B cell (primary cell): ENCODE measurements at regions not wholly inside any gene's neighbourhood (a gene's known extent, or its start where the extent isn't known, plus 50 kb on each side); places are given as distances from the start of the nearest gene placed in this dataset.

Source experiments
- ATAC-seq: fragments of 200-7000 bp; cut with Tn5 transposase; one replicate; pipeline ENCODE4 v1.10.0; 2021; ENCODE audit warnings: low read depth, mild to moderate bottlenecking, moderate number of reproducible peaks, moderate library complexity
- CTCF ChIA-PET: fragments of 350-600 bp; sonication (Branson Sonifier 250); formaldehyde crosslinking; loops from one replicate; lab custom pipeline; 2021; ENCODE audit warnings: antibody characterized with exemption, inconsistent platforms; lab: Charles Lee
- POLR2A ChIA-PET: fragments of 350-600 bp; sonication (Branson Sonifier 250); formaldehyde crosslinking; loops from one replicate; lab custom pipeline; 2021; ENCODE audit warnings: antibody characterized with exemption; lab: Charles Lee
- DNase-seq: peaks from one replicate; pipeline ENCODE4 v3.0.0; 2013
- H2AFZ ChIP-seq: 2 replicates; pipeline ENCODE4 v1.6.1; 2012; ENCODE audit warnings: mild to moderate bottlenecking, low read depth, low read length; ENCODE audit not compliant: insufficient read depth, poor library complexity, severe bottlenecking
- H3K27ac ChIP-seq, 2 donors: 1 replicate in 1 of 2; 2 replicates in 1 of 2; pipeline ENCODE4 v1.5.1; 2012 to 2013; ENCODE audit warnings: low read length in 2 of 2, mild to moderate bottlenecking in 2 of 2, moderate library complexity in 1 of 2
- H3K27me3 ChIP-seq, 4 experiments: fragments of 200-600 bp in 1 of 4; sonication (generic) in 1 of 4; replicated peaks in 1 of 4; 1 replicate in 2 of 4; 2 replicates in 2 of 4; pipeline versions ENCODE4 v1.6.1 to v1.7.0; 2013 to 2016; ENCODE audit warnings: low read length in 3 of 4, mild to moderate bottlenecking in 2 of 4, mixed read lengths in 1 of 4, moderate library complexity in 1 of 4; ENCODE audit not compliant: insufficient read depth in 4 of 4, control insufficient read depth in 3 of 4; ENCODE audit errors: control extremely low read depth in 1 of 4
- H3K36me3 ChIP-seq, 2 experiments: replicated peaks in 1 of 2; 1 replicate in 1 of 2; 2 replicates in 1 of 2; pipeline versions ENCODE4 v1.6.1 to v1.7.1; 2013; ENCODE audit warnings: low read length in 1 of 2; ENCODE audit not compliant: insufficient read depth in 2 of 2, control insufficient read depth in 1 of 2; ENCODE audit errors: control extremely low read depth in 1 of 2, extremely low read depth in 1 of 2
- H3K4me1 ChIP-seq, 2 donors: fragments of 200-600 bp in 1 of 2; sonication (generic) in 1 of 2; 1 replicate in 1 of 2; 2 replicates in 1 of 2; pipeline versions ENCODE4 v1.5.1 to v1.6.1; 2013 to 2017; ENCODE audit warnings: low read length in 2 of 2; ENCODE audit not compliant: control insufficient read depth in 2 of 2, insufficient read depth in 2 of 2
- H3K4me2 ChIP-seq: replicated peaks from 2 replicates; pipeline ENCODE3; 2012; ENCODE audit warnings: mild to moderate bottlenecking, low read depth, low read length; ENCODE audit not compliant: poor library complexity, severe bottlenecking
- H3K4me3 ChIP-seq, 5 experiments: fragments of 200-600 bp in 1 of 5; sonication (generic) in 1 of 5; 1 replicate in 3 of 5; 2 replicates in 2 of 5; pipeline versions ENCODE4 v1.5.1 to v1.7.0; 2011 to 2016; ENCODE audit warnings: low read length in 4 of 5, mild to moderate bottlenecking in 4 of 5, low read depth in 2 of 5, control low read depth in 1 of 5, moderate library complexity in 1 of 5; ENCODE audit not compliant: insufficient read depth in 1 of 5; ENCODE audit errors: control extremely low read depth in 1 of 5, extremely low read depth in 1 of 5
- H3K79me2 ChIP-seq: fragments of 200-600 bp; sonication (generic); one replicate; pipeline ENCODE4 v1.6.0; 2016; ENCODE audit warnings: low read length; ENCODE audit not compliant: control insufficient read depth, insufficient read depth
- H3K9ac ChIP-seq: fragments of 200-600 bp; sonication (generic); 2 replicates; pipeline ENCODE4 v1.6.1; 2017; ENCODE audit warnings: mild to moderate bottlenecking, low read length, moderate library complexity
- H3K9me3 ChIP-seq, 3 donors: one replicate each; pipeline versions ENCODE4 v1.6.1 to v1.7.1; 2013; ENCODE audit warnings: low read length in 2 of 3; ENCODE audit not compliant: control insufficient read depth in 2 of 3, insufficient read depth in 1 of 3; ENCODE audit errors: control extremely low read depth in 1 of 3
- H4K20me1 ChIP-seq: 2 replicates; pipeline ENCODE4 v1.6.0; 2012; ENCODE audit warnings: mild to moderate bottlenecking, low read length; ENCODE audit not compliant: insufficient read depth, control insufficient read depth, poor library complexity, severe bottlenecking
- H3K27ac Mint-ChIP-seq: one replicate; pipeline ENCODE4 v1.8.0; 2021; ENCODE audit warnings: mixed read lengths
- H3K27me3 Mint-ChIP-seq: one replicate; pipeline ENCODE4 v1.8.0; 2021; ENCODE audit warnings: mixed read lengths
- H3K4me1 Mint-ChIP-seq: one replicate; pipeline ENCODE4 v1.8.0; 2021; ENCODE audit warnings: mixed read lengths
- H3K4me3 Mint-ChIP-seq: one replicate; pipeline ENCODE4 v1.8.0; 2021; ENCODE audit warnings: mixed read lengths
- H3K9me3 Mint-ChIP-seq: one replicate; pipeline ENCODE4 v1.8.0; 2022; ENCODE audit warnings: mixed read lengths; ENCODE audit not compliant: insufficient read depth
- EZH2 ChIP-seq: IDR thresholded peaks from 2 replicates; pipeline ENCODE4 v1.6.1; 2012; ENCODE audit warnings: borderline replicate concordance, low read depth, mild to moderate bottlenecking, moderate library complexity, low read length; ENCODE audit not compliant: insufficient read depth, poor library complexity, severe bottlenecking
- WGBS: methylation state at CpG from one replicate; pipeline ENCODE4 v1.1.5; 2013; ENCODE audit warnings: missing lambda C conversion rate; ENCODE audit not compliant: insufficient coverage; 5-methylcytosine and 5-hydroxymethylcytosine counted together
- intact Hi-C: fragments of 100-400 bp; cut with micrococcal nuclease; formaldehyde crosslinking; loops from one replicate; pipeline ENCODE4 v1.10.0; 2022
- TF ChIP-seq, protein P1 (sequence below): fragments of 200-600 bp; IDR thresholded peaks from one replicate; pipeline ENCODE4 v1.8.0; 2022; ENCODE audit warnings: antibody characterized with exemption, mild to moderate bottlenecking

DNA sequence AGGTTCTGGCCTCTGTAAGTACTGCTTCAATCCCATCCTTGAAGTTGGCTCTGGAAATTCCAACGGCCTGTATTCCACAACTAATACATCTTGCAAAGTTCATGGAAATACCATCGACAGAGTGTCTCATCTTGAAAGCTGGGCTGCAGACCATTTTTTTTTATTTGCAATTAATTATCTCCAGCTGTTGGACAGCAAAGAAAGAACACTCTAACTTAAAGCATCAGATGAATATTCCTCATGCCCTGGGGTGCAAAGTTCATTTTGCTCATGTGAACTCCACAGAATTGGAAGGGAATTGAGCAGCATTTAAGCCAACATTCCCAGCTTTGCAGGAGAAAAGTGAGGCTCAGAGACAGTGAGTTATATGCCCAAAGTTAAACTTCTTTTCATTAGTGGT is 96.5 kb upstream of the PIEZO2 start:
- ATAC-seq (no peak), DNase-seq (no peak)
- no peak overlapping the region for H3K4me3 Mint-ChIP-seq
- Histone ChIP-seq H3K4me2 (no peak overlapping the region), H3K4me1 (no peaks in the 10 kb centered on the region), H3K27ac (no peak overlapping the region), H3K9ac (no peak overlapping the region), H3K4me3 (no peak overlapping the region), H2AFZ (no peak overlapping the region), H3K36me3 (no peaks in the 10 kb centered on the region), H3K27me3 (no peaks in the 10 kb centered on the region), H3K9me3 (peaks cover 0 to 12% (median 0%) of the 10 kb centered on the region in 3 donors), H4K20me1 (no peaks in the 10 kb centered on the region), H3K79me2 (no peaks in the 10 kb centered on the region)
- no peak for TF ChIP-seq EZH2
- TF ChIP-seq, protein P1, sequence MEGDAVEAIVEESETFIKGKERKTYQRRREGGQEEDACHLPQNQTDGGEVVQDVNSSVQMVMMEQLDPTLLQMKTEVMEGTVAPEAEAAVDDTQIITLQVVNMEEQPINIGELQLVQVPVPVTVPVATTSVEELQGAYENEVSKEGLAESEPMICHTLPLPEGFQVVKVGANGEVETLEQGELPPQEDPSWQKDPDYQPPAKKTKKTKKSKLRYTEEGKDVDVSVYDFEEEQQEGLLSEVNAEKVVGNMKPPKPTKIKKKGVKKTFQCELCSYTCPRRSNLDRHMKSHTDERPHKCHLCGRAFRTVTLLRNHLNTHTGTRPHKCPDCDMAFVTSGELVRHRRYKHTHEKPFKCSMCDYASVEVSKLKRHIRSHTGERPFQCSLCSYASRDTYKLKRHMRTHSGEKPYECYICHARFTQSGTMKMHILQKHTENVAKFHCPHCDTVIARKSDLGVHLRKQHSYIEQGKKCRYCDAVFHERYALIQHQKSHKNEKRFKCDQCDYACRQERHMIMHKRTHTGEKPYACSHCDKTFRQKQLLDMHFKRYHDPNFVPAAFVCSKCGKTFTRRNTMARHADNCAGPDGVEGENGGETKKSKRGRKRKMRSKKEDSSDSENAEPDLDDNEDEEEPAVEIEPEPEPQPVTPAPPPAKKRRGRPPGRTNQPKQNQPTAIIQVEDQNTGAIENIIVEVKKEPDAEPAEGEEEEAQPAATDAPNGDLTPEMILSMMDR: no peak
- ChIA-PET POLR2A (no interaction called here), CTCF (no interaction called here)
- WGBS: 96% methylated on average over 2 of the region's 2 CpGs
- intact Hi-C loops: no loop called here
- H3K27me3 Mint-ChIP-seq: no peaks in the 10 kb centered on the region
- no peaks in the 10 kb centered on the region for H3K4me1 Mint-ChIP-seq
- no peak overlapping the region for H3K27ac Mint-ChIP-seq
- H3K9me3 Mint-ChIP-seq: no peaks in the 10 kb centered on the region

DNA sequence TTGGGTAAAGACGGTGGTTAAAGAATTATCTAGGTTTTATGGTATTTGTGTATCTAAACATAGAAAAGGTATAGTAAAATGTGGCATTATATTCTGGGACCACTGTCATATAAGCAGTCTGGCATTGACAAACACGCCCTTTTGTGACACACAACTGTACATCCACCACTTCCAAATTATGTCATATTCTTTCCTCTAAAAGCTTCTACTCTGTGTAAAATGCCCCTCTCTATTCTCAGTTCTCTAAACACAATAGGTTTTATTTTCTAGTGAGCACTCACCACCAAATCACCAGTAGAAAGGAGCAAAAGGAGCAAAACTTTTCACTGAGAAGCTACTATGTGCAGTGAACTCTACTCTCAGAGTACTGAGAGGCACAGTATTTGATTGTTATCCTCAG is 88.1 kb upstream of the PIEZO2 start:
- H3K27ac ChIP-seq: no peak overlapping the region
- H2AFZ ChIP-seq: no peak overlapping the region
- Mint-ChIP-seq H3K9me3 (peaks cover 2% of the 10 kb centered on the region), H3K4me1 (no peaks in the 10 kb centered on the region), H3K27me3 (peaks cover 3% of the 10 kb centered on the region), H3K4me3 (no peak overlapping the region), H3K27ac (no peak overlapping the region)
- H3K79me2 ChIP-seq: no peaks in the 10 kb centered on the region
- DNase-seq (no peak), ATAC-seq (no peak)
- intact Hi-C loops: no loop called here
- POLR2A ChIA-PET: no interaction called here
- no peak overlapping the region for H3K9ac ChIP-seq
- WGBS: 71% methylated on average over 1 of the region's 2 CpGs
- H3K9me3 ChIP-seq: peaks cover 0 to 3% (median 0%) of the 10 kb centered on the region in 3 donors
- H3K4me2 ChIP-seq: no peak overlapping the region
- H3K36me3 ChIP-seq: no peaks in the 10 kb centered on the region
- H3K4me1 ChIP-seq: no peaks in the 10 kb centered on the region
- TF ChIP-seq EZH2: no peak
- TF ChIP-seq, protein P1: no peak
- CTCF ChIA-PET: no interaction called here
- no peaks in the 10 kb centered on the region for H3K27me3 ChIP-seq
- no peak overlapping the region for H3K4me3 ChIP-seq
- H4K20me1 ChIP-seq: no peaks in the 10 kb centered on the region
